ENCODE measurements at regions not wholly inside any gene's neighbourhood (a gene's known extent, or its start where the extent isn't known, plus 50 kb on each side); places are given as distances from the start of the nearest gene placed in this dataset.

DNA sequence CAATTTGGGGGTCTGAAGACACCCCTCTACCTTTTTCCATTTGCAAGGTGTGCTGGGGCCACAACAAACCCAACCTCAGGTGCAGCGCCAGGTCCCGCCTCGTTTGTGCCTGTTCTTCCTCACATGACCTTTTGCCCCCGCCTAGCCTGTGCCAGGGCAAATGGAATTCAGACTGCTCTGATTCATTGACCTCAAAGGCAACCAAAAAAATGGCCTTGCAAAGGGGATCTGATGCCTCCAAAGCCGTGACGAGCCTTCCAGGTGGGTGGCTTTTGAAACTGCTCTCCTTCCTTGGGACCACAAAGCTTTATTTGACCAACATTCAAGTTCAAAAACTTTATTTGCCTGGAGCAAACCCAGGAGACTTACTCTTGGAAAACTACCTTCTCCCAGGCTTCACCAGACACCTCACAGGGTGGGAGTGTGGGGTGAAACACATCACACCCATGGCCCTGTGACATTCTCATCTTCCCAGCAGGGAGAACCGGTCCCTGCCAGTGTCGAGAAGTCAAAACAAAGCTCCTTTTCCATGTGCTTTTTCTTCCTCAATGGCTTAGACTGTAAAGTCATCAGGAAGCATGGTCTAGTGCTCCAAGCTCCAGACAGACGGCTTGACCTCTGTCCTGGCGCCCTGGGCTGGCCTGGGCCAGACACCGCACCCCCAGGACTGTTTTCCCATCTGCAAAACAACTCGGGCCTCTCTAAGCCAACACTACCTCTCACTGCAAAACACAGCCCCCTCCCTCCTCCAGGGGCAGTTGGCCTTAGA lies 103.9 kb upstream of the HES1 start:
- intact Hi-C loops (cut with DNase I; ENCODE audit: low total_unique reads), result no loop called here
- TF ChIP-seq POLR2A (IDR thresholded peaks at IDR 0.05), result no peak
- TF ChIP-seq, protein P1, sequence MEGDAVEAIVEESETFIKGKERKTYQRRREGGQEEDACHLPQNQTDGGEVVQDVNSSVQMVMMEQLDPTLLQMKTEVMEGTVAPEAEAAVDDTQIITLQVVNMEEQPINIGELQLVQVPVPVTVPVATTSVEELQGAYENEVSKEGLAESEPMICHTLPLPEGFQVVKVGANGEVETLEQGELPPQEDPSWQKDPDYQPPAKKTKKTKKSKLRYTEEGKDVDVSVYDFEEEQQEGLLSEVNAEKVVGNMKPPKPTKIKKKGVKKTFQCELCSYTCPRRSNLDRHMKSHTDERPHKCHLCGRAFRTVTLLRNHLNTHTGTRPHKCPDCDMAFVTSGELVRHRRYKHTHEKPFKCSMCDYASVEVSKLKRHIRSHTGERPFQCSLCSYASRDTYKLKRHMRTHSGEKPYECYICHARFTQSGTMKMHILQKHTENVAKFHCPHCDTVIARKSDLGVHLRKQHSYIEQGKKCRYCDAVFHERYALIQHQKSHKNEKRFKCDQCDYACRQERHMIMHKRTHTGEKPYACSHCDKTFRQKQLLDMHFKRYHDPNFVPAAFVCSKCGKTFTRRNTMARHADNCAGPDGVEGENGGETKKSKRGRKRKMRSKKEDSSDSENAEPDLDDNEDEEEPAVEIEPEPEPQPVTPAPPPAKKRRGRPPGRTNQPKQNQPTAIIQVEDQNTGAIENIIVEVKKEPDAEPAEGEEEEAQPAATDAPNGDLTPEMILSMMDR (IDR thresholded peaks at IDR 0.05), result no peak
- no peak for TF ChIP-seq POLR2AphosphoS5 (IDR thresholded peaks at IDR 0.05)
- H3K9me3 ChIP-seq, result no peaks in the 10 kb centered on the region

DNA sequence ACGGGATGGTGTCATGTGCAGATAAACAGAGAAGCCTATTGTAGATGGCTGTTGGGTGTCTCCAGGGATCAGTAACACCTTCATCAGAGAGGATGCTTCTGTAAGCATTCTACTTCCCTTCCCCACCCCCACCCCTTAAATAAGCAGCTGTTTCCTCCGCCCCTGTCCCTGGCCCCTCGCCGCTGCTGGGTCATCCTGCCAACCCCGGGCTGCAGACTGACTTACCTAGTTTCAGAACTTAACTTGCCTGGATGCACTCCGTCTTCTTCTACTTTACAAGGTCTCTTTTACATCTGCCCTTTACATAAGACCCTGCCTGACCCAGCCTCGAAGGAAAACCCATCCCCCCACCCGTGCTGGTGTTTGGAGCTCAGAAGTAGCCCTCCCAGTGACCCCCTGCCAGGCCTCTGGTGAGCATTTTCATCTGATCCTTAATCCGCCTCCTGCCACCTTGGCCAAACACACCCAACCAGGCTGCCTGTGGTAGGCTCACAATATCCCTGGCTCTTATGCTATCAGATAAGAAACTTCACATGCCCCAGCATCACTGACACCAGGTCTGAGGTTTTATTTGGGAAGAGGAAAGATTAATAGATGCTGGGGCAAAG lies 103.0 kb upstream of the HES1 start:
- Histone ChIP-seq H3K4me3 (no peak overlapping the region), H3K27ac (no peak overlapping the region), H3K27me3 (no peaks in the 10 kb centered on the region), H3K4me1 (no peaks in the 10 kb centered on the region), H3K9me3 (no peaks in the 10 kb centered on the region), H3K36me3 (no peaks in the 10 kb centered on the region)
- TF ChIP-seq POLR2AphosphoS5 (IDR thresholded peaks at IDR 0.05), result no peak
- TF ChIP-seq, protein P1 (IDR thresholded peaks at IDR 0.05), result no peak
- no peak for TF ChIP-seq POLR2A (IDR thresholded peaks at IDR 0.05)
- intact Hi-C loops (cut with DNase I; ENCODE audit: low total_unique reads), result no loop called here
- no peak for DNase-seq (ENCODE audit: low spot score in 2 of 2)

More for the DNA sequence above, 103.9 kb upstream of the HES1 start:
- Histone ChIP-seq H3K36me3 (no peaks in the 10 kb centered on the region), H3K27me3 (no peaks in the 10 kb centered on the region), H3K4me1 (no peaks in the 10 kb centered on the region), H3K27ac (no peak overlapping the region), H3K4me3 (no peak overlapping the region)
- DNase-seq (ENCODE audit: low spot score in 2 of 2), result no peak

DNA sequence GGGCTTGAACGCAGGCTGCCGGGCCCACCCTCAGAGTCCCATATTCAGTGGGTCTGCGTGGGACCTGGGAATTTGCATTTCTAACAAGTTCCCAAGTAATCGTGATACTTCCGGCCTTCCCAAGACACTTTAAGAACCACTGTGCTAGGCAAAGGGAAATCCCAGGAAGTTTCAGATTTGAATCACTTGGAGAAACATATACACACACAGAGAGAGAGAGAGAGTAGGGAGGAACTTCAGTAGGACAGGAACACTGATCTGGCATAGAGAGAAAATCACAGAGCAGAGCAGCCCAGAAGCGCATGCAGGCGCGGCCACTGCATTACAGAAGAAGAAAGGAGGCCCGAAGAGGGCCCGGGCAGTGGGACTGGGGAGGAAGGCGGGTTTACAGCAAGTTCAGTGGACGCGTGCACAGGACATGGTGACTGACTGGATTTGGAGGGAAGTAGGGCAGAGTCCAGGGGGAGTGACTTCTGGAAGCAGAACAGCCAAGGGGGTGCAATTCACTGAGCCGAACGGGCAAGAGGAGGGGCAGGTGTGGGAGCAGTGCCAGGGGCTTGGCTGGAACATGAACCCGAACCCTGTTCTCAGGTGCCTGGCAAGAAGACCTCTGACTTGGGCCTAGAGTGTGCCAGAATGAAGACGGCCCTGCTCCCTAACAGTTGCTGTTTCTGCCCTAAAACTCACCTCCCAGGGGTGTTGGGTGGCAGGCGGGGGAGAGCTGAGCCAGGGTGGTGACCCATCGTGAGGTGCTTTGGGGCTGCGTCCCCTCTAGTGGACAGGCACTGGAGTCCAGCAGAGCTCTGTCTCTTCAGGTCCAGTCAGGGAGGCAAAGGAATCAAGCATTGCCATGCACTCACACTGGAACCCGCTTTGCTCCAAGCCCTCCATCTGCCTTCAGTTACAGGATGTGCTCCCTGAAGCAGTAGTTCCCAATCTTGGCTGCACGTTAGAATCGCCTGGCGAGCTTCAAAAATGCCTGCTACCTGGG lies 101.3 kb upstream of the HES1 start:
- no peak overlapping the region for H3K27ac ChIP-seq
- no peaks in the 10 kb centered on the region for H3K36me3 ChIP-seq
- no peaks in the 10 kb centered on the region for H3K9me3 ChIP-seq
- H3K4me1 ChIP-seq, result no peaks in the 10 kb centered on the region
- H3K27me3 ChIP-seq, result no peaks in the 10 kb centered on the region
- TF ChIP-seq POLR2A (IDR thresholded peaks at IDR 0.05), result no peak
- TF ChIP-seq, protein P1 (IDR thresholded peaks at IDR 0.05), result no peak
- TF ChIP-seq POLR2AphosphoS5 (IDR thresholded peaks at IDR 0.05), result no peak
- DNase-seq (ENCODE audit: low spot score in 2 of 2), result no peak
- H3K4me3 ChIP-seq, result no peak overlapping the region
- intact Hi-C loops (cut with DNase I; ENCODE audit: low total_unique reads), result no loop called here

DNA sequence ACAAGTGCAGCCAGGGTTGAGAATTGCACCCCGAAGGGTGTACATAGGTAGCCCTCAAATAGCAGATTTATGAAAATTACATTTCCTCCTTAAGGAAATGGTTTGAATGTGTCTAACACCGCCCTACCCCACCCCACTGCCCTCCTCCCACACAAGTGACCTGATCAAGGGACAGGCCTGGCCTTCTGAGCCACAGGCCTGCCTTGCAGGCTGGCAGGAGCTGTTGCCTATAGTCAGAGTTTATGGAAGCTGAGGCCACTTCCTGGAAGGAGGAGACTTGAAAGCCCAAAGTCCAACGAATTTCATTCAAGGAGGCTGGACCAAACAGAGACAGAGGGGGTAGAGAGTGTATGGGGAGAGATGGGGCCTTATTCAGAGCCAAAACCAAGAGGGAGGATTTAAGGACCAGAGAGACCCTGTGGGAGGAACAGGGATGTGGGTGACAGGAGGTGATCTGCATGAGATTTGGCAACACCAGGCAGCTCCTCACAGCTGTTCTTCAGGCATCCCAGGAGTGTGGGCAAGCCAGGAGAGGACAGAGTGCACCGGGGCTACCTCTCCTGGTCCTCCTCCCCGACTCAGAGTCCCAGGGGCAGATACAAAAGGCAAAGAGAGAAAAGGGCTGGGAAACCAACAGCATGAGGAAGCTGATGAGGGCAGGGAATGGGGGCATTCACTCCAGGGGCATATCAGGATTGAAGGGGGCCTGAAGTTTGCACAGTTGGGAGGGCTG lies 100.4 kb upstream of the HES1 start:
- Histone ChIP-seq H3K27me3 (no peaks in the 10 kb centered on the region), H3K27ac (no peak overlapping the region), H3K4me1 (no peaks in the 10 kb centered on the region), H3K36me3 (no peaks in the 10 kb centered on the region), H3K9me3 (no peaks in the 10 kb centered on the region), H3K4me3 (no peak overlapping the region)
- no peak for DNase-seq (ENCODE audit: low spot score in 2 of 2)
- intact Hi-C loops (cut with DNase I; ENCODE audit: low total_unique reads), result no loop called here
- TF ChIP-seq POLR2AphosphoS5 (IDR thresholded peaks at IDR 0.05) (no peak), POLR2A (IDR thresholded peaks at IDR 0.05) (no peak)
- TF ChIP-seq, protein P1 (IDR thresholded peaks at IDR 0.05), result no peak
